ENCODE measurements at regions not wholly inside any gene's neighbourhood (a gene's known extent, or its start where the extent isn't known, plus 50 kb on each side); places are given as distances from the start of the nearest gene placed in this dataset.

DNA sequence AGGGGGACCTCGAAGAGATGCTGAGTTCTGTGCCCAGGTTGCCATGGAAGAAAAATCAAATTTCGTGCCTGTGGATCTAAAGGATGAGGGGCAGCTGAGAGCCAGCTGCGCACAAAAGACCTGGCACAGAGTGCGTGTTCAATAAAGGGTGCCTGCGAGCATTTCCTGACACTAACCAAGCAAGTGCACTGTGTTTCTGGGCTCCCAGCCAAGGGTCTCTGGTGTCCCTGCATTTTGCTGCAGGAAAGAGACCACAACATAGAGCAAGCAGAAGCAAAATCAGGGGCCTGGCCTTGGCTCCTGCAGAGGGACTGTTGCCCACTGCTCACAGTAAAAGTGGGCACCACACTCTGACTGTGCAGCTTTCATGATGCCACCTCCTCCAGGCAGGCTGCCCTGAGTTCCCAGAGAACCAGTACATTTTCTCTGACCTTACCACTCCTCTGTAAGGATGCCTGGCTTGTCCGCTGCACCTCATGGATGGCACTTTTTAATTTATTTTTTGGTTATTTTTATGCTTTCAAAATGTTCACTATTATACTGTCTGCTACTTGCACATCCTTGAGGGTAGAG lies 70.8 kb upstream of the GPR12 start:
- H3K36me3 ChIP-seq (ENCODE audit: control insufficient read depth in 2 of 3, insufficient read depth in 3 of 3, low read length in 3 of 3): no peaks in the 10 kb centered on the region
- H3K4me1 ChIP-seq (ENCODE audit: control insufficient read depth in 2 of 3, insufficient read depth in 2 of 3, low read depth in 1 of 3, low read length in 3 of 3): no peaks in the 10 kb centered on the region
- TF ChIP-seq CTCF (IDR thresholded peaks at IDR 0.05; ENCODE audit: borderline replicate concordance, extremely low read depth, insufficient read depth): no peak
- H3K9me3 ChIP-seq (ENCODE audit: control insufficient read depth in 2 of 3, insufficient read depth in 1 of 3, low read length in 3 of 3): peaks cover 0 to 3% (median 0%) of the 10 kb centered on the region in 3 donors
- H3K4me3 ChIP-seq (ENCODE audit: low read length in 3 of 3): no peak overlapping the region
- intact Hi-C loops (cut with DNase I): no loop called here
- H3K27ac ChIP-seq (ENCODE audit: low read depth in 2 of 2, low read length in 2 of 2): no peak overlapping the region
- no peak for DNase-seq
- H3K9ac ChIP-seq (ENCODE audit: low read length in 3 of 3): no peak overlapping the region
- no peak for FAIRE-seq
- H3K27me3 ChIP-seq (ENCODE audit: control insufficient read depth, insufficient read depth, low read length): no peaks in the 10 kb centered on the region

- Histone ChIP-seq H3K36me3 (ENCODE audit: control insufficient read depth in 2 of 3, insufficient read depth in 3 of 3, low read length in 3 of 3) (no peaks in the 10 kb centered on the region), H3K9ac (ENCODE audit: low read length in 3 of 3) (no peak overlapping the region), H3K27me3 (ENCODE audit: control insufficient read depth, insufficient read depth, low read length) (no peaks in the 10 kb centered on the region), H3K9me3 (ENCODE audit: control insufficient read depth in 2 of 3, insufficient read depth in 1 of 3, low read length in 3 of 3) (no peaks in the 10 kb centered on the region), H3K4me1 (ENCODE audit: control insufficient read depth in 2 of 3, insufficient read depth in 2 of 3, low read depth in 1 of 3, low read length in 3 of 3) (no peaks in the 10 kb centered on the region), H3K27ac (ENCODE audit: low read depth in 2 of 2, low read length in 2 of 2) (no peak overlapping the region), H3K4me3 (ENCODE audit: low read length in 3 of 3) (no peak overlapping the region)
- no peak for TF ChIP-seq CTCF (IDR thresholded peaks at IDR 0.05; ENCODE audit: borderline replicate concordance, extremely low read depth, insufficient read depth)
- intact Hi-C loops (cut with DNase I): no loop called here
- FAIRE-seq (no peak), DNase-seq (no peak)
Measured at GRCh38 chr13:26829716-26830115, 69.1 kb upstream of the GPR12 start.

DNA sequence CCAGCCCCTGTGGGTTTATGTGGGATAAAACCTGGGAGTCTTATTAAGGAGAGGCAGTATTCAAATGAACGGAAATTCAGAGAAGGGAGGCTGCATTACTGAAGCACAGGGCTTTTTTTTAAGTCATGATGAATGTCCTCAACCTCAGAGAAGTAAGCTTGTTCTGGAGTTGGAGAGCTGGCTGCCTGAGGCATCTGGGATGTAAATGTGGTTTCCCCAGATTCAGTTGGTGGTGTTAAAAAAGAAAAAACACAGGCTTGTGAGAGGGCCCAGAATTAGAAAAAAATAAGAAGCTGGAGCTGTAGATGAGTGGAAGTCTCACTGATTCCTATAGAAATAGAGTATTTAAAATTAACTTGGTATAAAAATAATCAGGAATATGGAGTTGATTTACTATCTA lies 64.0 kb upstream of the GPR12 start:
- TF ChIP-seq CTCF (IDR thresholded peaks at IDR 0.05; ENCODE audit: borderline replicate concordance, extremely low read depth, insufficient read depth): no peak
- FAIRE-seq (no peak), DNase-seq (no peak)
- H3K4me1 ChIP-seq (ENCODE audit: control insufficient read depth in 2 of 3, insufficient read depth in 2 of 3, low read depth in 1 of 3, low read length in 3 of 3): no peaks in the 10 kb centered on the region
- no peaks in the 10 kb centered on the region for H3K36me3 ChIP-seq (ENCODE audit: control insufficient read depth in 2 of 3, insufficient read depth in 3 of 3, low read length in 3 of 3)
- intact Hi-C loops (cut with DNase I): no loop called here
- H3K27ac ChIP-seq (ENCODE audit: low read depth in 2 of 2, low read length in 2 of 2): no peak overlapping the region
- no peaks in the 10 kb centered on the region for H3K27me3 ChIP-seq (ENCODE audit: control insufficient read depth, insufficient read depth, low read length)
- H3K9me3 ChIP-seq (ENCODE audit: control insufficient read depth in 2 of 3, insufficient read depth in 1 of 3, low read length in 3 of 3): no peaks in the 10 kb centered on the region
- H3K4me3 ChIP-seq (ENCODE audit: low read length in 3 of 3): no peak overlapping the region
- no peak overlapping the region for H3K9ac ChIP-seq (ENCODE audit: low read length in 3 of 3)

GRCh38 chr13:26822146-26822545 lies 61.6 kb upstream of the GPR12 start:
- no peak for FAIRE-seq

More at GRCh38 chr13:26822146-26822545, 61.6 kb upstream of the GPR12 start:
- intact Hi-C loops (cut with DNase I): no loop called here
- no peak for DNase-seq
- Histone ChIP-seq H3K9ac (ENCODE audit: low read length in 3 of 3) (no peak overlapping the region), H3K36me3 (ENCODE audit: control insufficient read depth in 2 of 3, insufficient read depth in 3 of 3, low read length in 3 of 3) (no peaks in the 10 kb centered on the region), H3K27me3 (ENCODE audit: control insufficient read depth, insufficient read depth, low read length) (no peaks in the 10 kb centered on the region), H3K27ac (ENCODE audit: low read depth in 2 of 2, low read length in 2 of 2) (no peak overlapping the region), H3K4me1 (ENCODE audit: control insufficient read depth in 2 of 3, insufficient read depth in 2 of 3, low read depth in 1 of 3, low read length in 3 of 3) (no peaks in the 10 kb centered on the region), H3K4me3 (ENCODE audit: low read length in 3 of 3) (no peak overlapping the region), H3K9me3 (ENCODE audit: control insufficient read depth in 2 of 3, insufficient read depth in 1 of 3, low read length in 3 of 3) (no peaks in the 10 kb centered on the region)
- no peak for TF ChIP-seq CTCF (IDR thresholded peaks at IDR 0.05; ENCODE audit: borderline replicate concordance, extremely low read depth, insufficient read depth)

Measured in kidney (tissue), 13 donors.